ENCODE measurements at regions not wholly inside any gene's neighbourhood (a gene's known extent, or its start where the extent isn't known, plus 50 kb on each side); places are given as distances from the start of the nearest gene placed in this dataset.

GRCh38 chr16:5768445-5768844 lies 670.9 kb upstream of the EEF2KMT start:
- TF ChIP-seq CTCF (IDR thresholded peaks at IDR 0.05; ENCODE audit: low read depth, low read length, poor library complexity, severe bottlenecking) (no peak), EZH2phosphoT487 (IDR thresholded peaks at IDR 0.05; ENCODE audit: borderline replicate concordance, low read length) (no peak)
